SK-N-SH treated with all-trans-retinoic acid at 6 μM for 48 hours (cell line): ENCODE measurements at regions not wholly inside any gene's neighbourhood (a gene's known extent, or its start where the extent isn't known, plus 50 kb on each side); places are given as distances from the start of the nearest gene placed in this dataset.
A peak's percentile ranks its signal among the peaks of the same experiment; 100 is the strongest.

Source experiments
- ATAC-seq: fragments of 200-7000 bp; cut with Tn5 transposase; 3 replicates; pipeline ENCODE4 v1.9.1; 2020; ENCODE audit warnings: mild to moderate bottlenecking, moderate library complexity
- ARNTL ChIP-seq: fragments of 450-650 bp; formaldehyde crosslinking; IDR thresholded peaks from 2 replicates; pipeline ENCODE4 v1.5.0; 2020; ENCODE audit warnings: low read depth, mild to moderate bottlenecking, moderate library complexity, borderline replicate concordance
- BACH2 ChIP-seq: fragments of 250-450 bp; sonication (Bioruptor Pico); IDR thresholded peaks from 2 replicates; pipeline ENCODE4 v1.9.0; 2021; ENCODE audit warnings: mild to moderate bottlenecking, borderline replicate concordance
- ISL1 ChIP-seq: fragments of 250-450 bp; sonication (Bioruptor Pico); IDR thresholded peaks from 2 replicates; pipeline ENCODE4 v2.1.2; 2022; ENCODE audit warnings: mild to moderate bottlenecking, moderate library complexity
- OSR1 ChIP-seq: fragments of 250-450 bp; sonication (Bioruptor Pico); IDR thresholded peaks from 2 replicates; pipeline ENCODE4 v1.8.0; 2022; ENCODE audit warnings: moderate library complexity, mild to moderate bottlenecking, inconsistent platforms
- RARB ChIP-seq: fragments of 250-450 bp; sonication (Bioruptor Pico); IDR thresholded peaks from 2 replicates; pipeline ENCODE4 v1.8.0; 2021; ENCODE audit warnings: mild to moderate bottlenecking, moderate library complexity
- SNAI2 ChIP-seq: fragments of 250-450 bp; sonication (Bioruptor Pico); IDR thresholded peaks from 2 replicates; pipeline ENCODE4 v1.5.0; 2020; ENCODE audit warnings: mild to moderate bottlenecking, moderate library complexity
- TCF4 ChIP-seq: fragments of 250-450 bp; sonication (Bioruptor Pico); IDR thresholded peaks from 2 replicates; pipeline ENCODE4 v1.8.0; 2021; ENCODE audit warnings: mild to moderate bottlenecking, moderate library complexity, borderline replicate concordance
- TOX ChIP-seq: fragments of 250-450 bp; sonication (Bioruptor Pico); IDR thresholded peaks from 2 replicates; pipeline ENCODE4 v1.8.0; 2021; ENCODE audit warnings: mild to moderate bottlenecking, moderate library complexity, borderline replicate concordance
- ZC3H10 ChIP-seq: fragments of 250-450 bp; sonication (Bioruptor Pico); IDR thresholded peaks from 2 replicates; pipeline ENCODE4 v1.5.1; 2021; ENCODE audit warnings: mild to moderate bottlenecking, moderate library complexity
- ZFP3 ChIP-seq: fragments of 250-450 bp; sonication (Bioruptor Pico); IDR thresholded peaks from 2 replicates; pipeline ENCODE4 v1.5.0; 2020; ENCODE audit warnings: mild to moderate bottlenecking, moderate library complexity
- ZNF565 ChIP-seq: fragments of 450-650 bp; formaldehyde crosslinking; conservative IDR thresholded peaks from 2 replicates; pipeline ENCODE4 v1.5.0; 2020; ENCODE audit warnings: low read depth, mild to moderate bottlenecking, moderate library complexity
- ZNF70 ChIP-seq: fragments of 450-650 bp; formaldehyde crosslinking; IDR thresholded peaks from 2 replicates; pipeline ENCODE4 v1.5.0; 2020; ENCODE audit warnings: mild to moderate bottlenecking, moderate library complexity
- ZNF8 ChIP-seq: fragments of 450-650 bp; formaldehyde crosslinking; IDR thresholded peaks from 2 replicates; pipeline ENCODE4 v1.5.0; 2020; ENCODE audit warnings: mild to moderate bottlenecking, moderate library complexity
- TF ChIP-seq, protein P1 (sequence below): fragments of 250-450 bp; sonication (Bioruptor Pico); IDR thresholded peaks from 2 replicates; pipeline ENCODE4 v1.8.0; 2020; ENCODE audit warnings: mild to moderate bottlenecking, moderate library complexity, borderline replicate concordance
- TF ChIP-seq, protein P2 (sequence below): fragments of 250-450 bp; sonication (Bioruptor Pico); IDR thresholded peaks from 2 replicates; pipeline ENCODE4 v1.5.1; 2021; ENCODE audit warnings: mild to moderate bottlenecking, moderate library complexity
- TF ChIP-seq, protein P3 (sequence below): fragments of 250-450 bp; sonication (Bioruptor Pico); IDR thresholded peaks from 2 replicates; pipeline ENCODE4 v1.5.0; 2020; ENCODE audit warnings: mild to moderate bottlenecking, moderate library complexity
- TF ChIP-seq, protein P4 (sequence below): fragments of 250-450 bp; sonication (Bioruptor Pico); IDR thresholded peaks from 2 replicates; pipeline ENCODE4 v1.8.0; 2021; ENCODE audit warnings: low read depth, mild to moderate bottlenecking, moderate library complexity, borderline replicate concordance

DNA sequence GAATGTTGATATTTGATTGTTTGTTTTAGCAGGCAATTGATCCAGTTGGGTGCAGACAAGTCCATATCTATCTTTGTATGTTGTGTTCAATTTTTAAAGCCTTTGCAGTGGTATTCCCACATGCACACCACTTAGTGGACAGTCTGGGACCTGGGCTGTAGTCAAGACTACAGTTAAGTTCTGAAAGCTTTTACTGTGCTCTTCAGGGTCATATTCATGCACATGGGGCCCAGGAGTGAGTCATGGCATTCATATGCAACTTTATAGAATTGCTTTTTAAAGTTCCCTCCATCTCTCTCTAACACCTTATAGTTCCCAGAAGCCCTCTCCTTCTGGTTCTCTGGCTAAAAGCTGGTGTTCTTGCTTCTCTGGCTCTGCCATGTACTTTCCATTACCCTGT lies 228.2 kb upstream of the CCNH start:
- ATAC-seq: no peak
- no peak for TF ChIP-seq ZNF70 (CRISPR knock-in tag)
- TF ChIP-seq, protein P1, sequence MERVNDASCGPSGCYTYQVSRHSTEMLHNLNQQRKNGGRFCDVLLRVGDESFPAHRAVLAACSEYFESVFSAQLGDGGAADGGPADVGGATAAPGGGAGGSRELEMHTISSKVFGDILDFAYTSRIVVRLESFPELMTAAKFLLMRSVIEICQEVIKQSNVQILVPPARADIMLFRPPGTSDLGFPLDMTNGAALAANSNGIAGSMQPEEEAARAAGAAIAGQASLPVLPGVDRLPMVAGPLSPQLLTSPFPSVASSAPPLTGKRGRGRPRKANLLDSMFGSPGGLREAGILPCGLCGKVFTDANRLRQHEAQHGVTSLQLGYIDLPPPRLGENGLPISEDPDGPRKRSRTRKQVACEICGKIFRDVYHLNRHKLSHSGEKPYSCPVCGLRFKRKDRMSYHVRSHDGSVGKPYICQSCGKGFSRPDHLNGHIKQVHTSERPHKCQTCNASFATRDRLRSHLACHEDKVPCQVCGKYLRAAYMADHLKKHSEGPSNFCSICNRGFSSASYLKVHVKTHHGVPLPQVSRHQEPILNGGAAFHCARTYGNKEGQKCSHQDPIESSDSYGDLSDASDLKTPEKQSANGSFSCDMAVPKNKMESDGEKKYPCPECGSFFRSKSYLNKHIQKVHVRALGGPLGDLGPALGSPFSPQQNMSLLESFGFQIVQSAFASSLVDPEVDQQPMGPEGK: no peak
- no peak for TF ChIP-seq ZNF8
- TF ChIP-seq, protein P2, sequence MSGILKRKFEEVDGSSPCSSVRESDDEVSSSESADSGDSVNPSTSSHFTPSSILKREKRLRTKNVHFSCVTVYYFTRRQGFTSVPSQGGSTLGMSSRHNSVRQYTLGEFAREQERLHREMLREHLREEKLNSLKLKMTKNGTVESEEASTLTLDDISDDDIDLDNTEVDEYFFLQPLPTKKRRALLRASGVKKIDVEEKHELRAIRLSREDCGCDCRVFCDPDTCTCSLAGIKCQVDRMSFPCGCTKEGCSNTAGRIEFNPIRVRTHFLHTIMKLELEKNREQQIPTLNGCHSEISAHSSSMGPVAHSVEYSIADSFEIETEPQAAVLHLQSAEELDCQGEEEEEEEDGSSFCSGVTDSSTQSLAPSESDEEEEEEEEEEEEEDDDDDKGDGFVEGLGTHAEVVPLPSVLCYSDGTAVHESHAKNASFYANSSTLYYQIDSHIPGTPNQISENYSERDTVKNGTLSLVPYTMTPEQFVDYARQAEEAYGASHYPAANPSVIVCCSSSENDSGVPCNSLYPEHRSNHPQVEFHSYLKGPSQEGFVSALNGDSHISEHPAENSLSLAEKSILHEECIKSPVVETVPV: no peak
- TF ChIP-seq, protein P3, sequence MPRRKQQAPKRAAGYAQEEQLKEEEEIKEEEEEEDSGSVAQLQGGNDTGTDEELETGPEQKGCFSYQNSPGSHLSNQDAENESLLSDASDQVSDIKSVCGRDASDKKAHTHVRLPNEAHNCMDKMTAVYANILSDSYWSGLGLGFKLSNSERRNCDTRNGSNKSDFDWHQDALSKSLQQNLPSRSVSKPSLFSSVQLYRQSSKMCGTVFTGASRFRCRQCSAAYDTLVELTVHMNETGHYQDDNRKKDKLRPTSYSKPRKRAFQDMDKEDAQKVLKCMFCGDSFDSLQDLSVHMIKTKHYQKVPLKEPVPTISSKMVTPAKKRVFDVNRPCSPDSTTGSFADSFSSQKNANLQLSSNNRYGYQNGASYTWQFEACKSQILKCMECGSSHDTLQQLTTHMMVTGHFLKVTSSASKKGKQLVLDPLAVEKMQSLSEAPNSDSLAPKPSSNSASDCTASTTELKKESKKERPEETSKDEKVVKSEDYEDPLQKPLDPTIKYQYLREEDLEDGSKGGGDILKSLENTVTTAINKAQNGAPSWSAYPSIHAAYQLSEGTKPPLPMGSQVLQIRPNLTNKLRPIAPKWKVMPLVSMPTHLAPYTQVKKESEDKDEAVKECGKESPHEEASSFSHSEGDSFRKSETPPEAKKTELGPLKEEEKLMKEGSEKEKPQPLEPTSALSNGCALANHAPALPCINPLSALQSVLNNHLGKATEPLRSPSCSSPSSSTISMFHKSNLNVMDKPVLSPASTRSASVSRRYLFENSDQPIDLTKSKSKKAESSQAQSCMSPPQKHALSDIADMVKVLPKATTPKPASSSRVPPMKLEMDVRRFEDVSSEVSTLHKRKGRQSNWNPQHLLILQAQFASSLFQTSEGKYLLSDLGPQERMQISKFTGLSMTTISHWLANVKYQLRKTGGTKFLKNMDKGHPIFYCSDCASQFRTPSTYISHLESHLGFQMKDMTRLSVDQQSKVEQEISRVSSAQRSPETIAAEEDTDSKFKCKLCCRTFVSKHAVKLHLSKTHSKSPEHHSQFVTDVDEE (CRISPR knock-in tag): no peak
- TF ChIP-seq ARNTL (CRISPR knock-in tag): no peak
- TF ChIP-seq ZNF565 (CRISPR knock-in tag): no peak
- TF ChIP-seq RARB (CRISPR knock-in tag): no peak
- TF ChIP-seq ISL1 (CRISPR knock-in tag): no peak
- TF ChIP-seq ZC3H10 (CRISPR knock-in tag): no peak
- TF ChIP-seq, all 23 proteins: peak for 0

DNA sequence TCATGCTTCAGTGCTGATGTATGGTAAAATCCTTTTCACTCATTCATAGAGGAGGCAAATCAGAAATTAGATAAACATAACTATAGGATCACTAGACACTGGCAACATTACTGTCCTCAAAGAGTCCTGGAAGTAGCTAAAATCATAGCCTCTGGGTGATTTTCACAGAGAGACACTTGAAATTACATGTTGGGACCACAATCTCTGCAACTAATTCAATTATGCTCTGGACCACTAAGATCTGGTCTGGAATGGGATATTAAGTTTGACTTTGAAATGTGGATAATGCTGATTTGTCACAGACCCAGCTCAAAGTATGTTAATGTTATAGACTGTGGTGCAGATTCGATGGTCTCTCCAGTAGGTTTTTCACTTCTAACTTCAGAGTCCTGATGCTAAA lies 214.6 kb upstream of the CCNH start:
- ATAC-seq: no peak; the same call in 2 of the 3 replicates
- TF ChIP-seq SNAI2 (CRISPR knock-in tag) (no peak), TCF4 (CRISPR knock-in tag) (peak; percentile 52; the same call in 1 of the 2 replicates)
- TF ChIP-seq, all 23 proteins: peak for 1

DNA sequence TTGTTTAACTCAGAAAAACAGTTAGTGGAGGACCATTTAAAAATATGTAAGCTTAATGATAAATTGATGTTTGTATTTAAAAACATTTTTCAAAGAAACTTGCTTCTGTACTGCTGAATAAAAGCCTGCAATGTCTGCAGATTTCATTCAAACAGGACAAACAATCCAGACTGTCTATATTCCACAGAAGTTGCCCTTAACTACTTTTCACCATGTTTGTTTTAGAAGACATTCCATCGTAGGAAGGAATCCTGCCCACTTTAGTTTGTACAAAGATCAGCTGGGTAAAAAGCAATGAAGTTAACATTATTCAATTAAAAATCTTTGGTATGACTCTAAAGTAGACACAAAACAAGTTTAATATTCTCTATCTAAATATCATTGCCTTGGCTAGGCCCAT lies 195.7 kb upstream of the CCNH start:
- ATAC-seq: no peak
- no peak for TF ChIP-seq ZFP3 (CRISPR knock-in tag)
- no peak for TF ChIP-seq OSR1 (CRISPR knock-in tag)
- no peak for TF ChIP-seq ARNTL (CRISPR knock-in tag)
- no peak for TF ChIP-seq TOX (CRISPR knock-in tag)
- TF ChIP-seq, protein P3 (CRISPR knock-in tag): no peak
- TF ChIP-seq ZNF565 (CRISPR knock-in tag): no peak
- no peak for TF ChIP-seq SNAI2 (CRISPR knock-in tag)
- no peak for TF ChIP-seq BACH2 (CRISPR knock-in tag)
- TF ChIP-seq, protein P4, sequence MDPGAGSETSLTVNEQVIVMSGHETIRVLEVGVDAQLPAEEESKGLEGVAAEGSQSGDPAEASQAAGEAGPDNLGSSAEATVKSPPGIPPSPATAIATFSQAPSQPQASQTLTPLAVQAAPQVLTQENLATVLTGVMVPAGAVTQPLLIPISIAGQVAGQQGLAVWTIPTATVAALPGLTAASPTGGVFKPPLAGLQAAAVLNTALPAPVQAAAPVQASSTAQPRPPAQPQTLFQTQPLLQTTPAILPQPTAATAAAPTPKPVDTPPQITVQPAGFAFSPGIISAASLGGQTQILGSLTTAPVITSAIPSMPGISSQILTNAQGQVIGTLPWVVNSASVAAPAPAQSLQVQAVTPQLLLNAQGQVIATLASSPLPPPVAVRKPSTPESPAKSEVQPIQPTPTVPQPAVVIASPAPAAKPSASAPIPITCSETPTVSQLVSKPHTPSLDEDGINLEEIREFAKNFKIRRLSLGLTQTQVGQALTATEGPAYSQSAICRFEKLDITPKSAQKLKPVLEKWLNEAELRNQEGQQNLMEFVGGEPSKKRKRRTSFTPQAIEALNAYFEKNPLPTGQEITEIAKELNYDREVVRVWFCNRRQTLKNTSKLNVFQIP (CRISPR knock-in tag): no peak
- TF ChIP-seq, protein P2: no peak
- no peak for TF ChIP-seq ZNF8
